OCI-LY1 (cell line): ENCODE measurements at regions not wholly inside any gene's neighbourhood (a gene's known extent, or its start where the extent isn't known, plus 50 kb on each side); places are given as distances from the start of the nearest gene placed in this dataset.

Source experiments
- EZH2 ChIP-seq: fragments of 200-600 bp; sonication (generic), shearing (Covaris generic); IDR thresholded peaks from 2 replicates; pipeline ENCODE4 v1.8.0; 2017; ENCODE audit warnings: borderline replicate concordance, mixed run types, mild to moderate bottlenecking, antibody characterized with exemption, low read length, moderate library complexity, mixed read lengths
- TF ChIP-seq, protein P1 (sequence below): fragments of 200-600 bp; sonication (generic), shearing (Covaris generic); IDR thresholded peaks from 2 replicates; pipeline ENCODE4 v1.5.1; 2017; ENCODE audit warnings: mild to moderate bottlenecking, antibody characterized with exemption, low read length, moderate library complexity, mixed read lengths

DNA sequence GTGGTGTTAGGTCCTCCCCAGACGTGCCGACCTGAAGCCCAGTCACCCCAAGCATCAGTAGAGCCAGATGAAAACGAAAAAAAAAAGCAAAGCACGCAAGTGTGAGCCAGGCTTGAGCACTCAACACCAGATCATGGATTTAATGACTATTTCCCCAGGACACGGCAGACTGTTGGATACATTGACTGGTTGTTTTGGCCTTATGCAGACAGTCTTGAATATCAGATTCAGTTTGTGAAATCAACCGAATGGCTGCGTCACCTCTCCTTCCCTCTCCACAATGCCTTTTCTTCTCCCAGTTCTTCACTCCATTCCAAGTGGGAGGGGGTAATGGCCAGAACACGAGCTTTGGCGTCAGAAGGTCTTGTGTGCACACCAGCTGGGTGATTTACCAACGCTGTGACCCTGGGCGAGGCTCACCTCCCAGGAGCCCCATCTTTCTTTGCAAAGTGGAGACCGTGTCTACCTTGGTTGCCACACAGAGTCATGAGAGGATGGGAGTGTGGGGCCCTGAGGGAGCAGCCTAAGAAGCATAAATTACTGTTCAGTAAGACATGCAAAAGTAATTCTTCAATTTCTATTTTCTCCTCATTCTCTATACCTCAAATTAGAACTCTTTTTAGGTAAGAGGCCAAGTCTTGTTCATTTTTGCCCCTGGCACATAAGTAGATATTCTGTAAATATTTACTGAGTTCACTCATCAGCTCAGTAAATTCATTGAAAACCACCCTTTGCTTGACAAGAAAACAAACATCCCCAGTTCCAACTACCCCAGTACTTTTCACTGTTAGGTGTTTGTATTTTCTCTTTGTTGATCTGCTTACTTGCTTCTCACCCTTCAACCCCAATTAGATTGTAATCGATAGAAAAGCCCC, 181.1 kb upstream of the COPS8 start:
- TF ChIP-seq, protein P1, sequence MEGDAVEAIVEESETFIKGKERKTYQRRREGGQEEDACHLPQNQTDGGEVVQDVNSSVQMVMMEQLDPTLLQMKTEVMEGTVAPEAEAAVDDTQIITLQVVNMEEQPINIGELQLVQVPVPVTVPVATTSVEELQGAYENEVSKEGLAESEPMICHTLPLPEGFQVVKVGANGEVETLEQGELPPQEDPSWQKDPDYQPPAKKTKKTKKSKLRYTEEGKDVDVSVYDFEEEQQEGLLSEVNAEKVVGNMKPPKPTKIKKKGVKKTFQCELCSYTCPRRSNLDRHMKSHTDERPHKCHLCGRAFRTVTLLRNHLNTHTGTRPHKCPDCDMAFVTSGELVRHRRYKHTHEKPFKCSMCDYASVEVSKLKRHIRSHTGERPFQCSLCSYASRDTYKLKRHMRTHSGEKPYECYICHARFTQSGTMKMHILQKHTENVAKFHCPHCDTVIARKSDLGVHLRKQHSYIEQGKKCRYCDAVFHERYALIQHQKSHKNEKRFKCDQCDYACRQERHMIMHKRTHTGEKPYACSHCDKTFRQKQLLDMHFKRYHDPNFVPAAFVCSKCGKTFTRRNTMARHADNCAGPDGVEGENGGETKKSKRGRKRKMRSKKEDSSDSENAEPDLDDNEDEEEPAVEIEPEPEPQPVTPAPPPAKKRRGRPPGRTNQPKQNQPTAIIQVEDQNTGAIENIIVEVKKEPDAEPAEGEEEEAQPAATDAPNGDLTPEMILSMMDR: no peak
- no peak for TF ChIP-seq EZH2
